HCT116 (cell line): ENCODE measurements at regions not wholly inside any gene's neighbourhood (a gene's known extent, or its start where the extent isn't known, plus 50 kb on each side); places are given as distances from the start of the nearest gene placed in this dataset.

ENCODE experiments used
- ATAC-seq: fragments of 200-7000 bp; cut with Tn5 transposase; 2 replicates; pipeline ENCODE4 v1.9.1; 2020; ENCODE audit warnings: mild to moderate bottlenecking, moderate library complexity
- BruUV-seq: library from RNA; stranded (reverse); fragments of 400-500 nt; replicated peaks from 2 replicates; lab custom pipeline; 2021; lab: Mats Ljungman, UMichigan
- CTCF ChIA-PET: fragments of 300-600 bp; sonication (Branson Sonifier 250); formaldehyde crosslinking; loops from one replicate; lab custom pipeline; 2021; ENCODE audit warnings: antibody characterized with exemption; lab: Charles Lee
- POLR2A ChIA-PET: fragments of 300-600, 350-600 bp; sonication (Branson Sonifier 250); formaldehyde crosslinking; loops from one replicate; lab custom pipeline; 2021; ENCODE audit warnings: antibody characterized with exemption; lab: Charles Lee
- RAD21 ChIA-PET, 2 experiments: fragments of 300-600 bp; sonication (Branson Sonifier 250); formaldehyde crosslinking; loops; one replicate each; lab custom pipeline; 2023; ENCODE audit warnings: low total read pairs in 2 of 2; ENCODE audit not compliant: uncharacterized antibody in 2 of 2, unreplicated experiment in 2 of 2, low non-redundant PET in 1 of 2; lab: Charles Lee
- DNase-seq: peaks from one replicate; pipeline ENCODE4 v3.0.0-alpha.2; 2010; ENCODE audit warnings: low read depth, low spot score
- H2AFZ ChIP-seq: fragments of 200-600 bp; shearing (Covaris generic), sonication (generic); 2 replicates; pipeline ENCODE4 v1.6.1; 2017; ENCODE audit warnings: low read depth, mixed run types, mixed read lengths, antibody characterized with exemption, low read length; ENCODE audit not compliant: poor library complexity, severe bottlenecking
- H3K27ac ChIP-seq: 2 replicates; pipeline ENCODE4 v1.5.1; 2012; ENCODE audit warnings: low read depth, low read length
- H3K27me3 ChIP-seq: fragments of 200-600 bp; sonication (generic); 2 replicates; pipeline ENCODE4 v1.6.1; 2016; ENCODE audit warnings: mixed run types, low read length, mixed read lengths; ENCODE audit not compliant: insufficient read depth
- H3K36me3 ChIP-seq, 2 experiments: fragments of 200-500 bp in 1 of 2; fragments of 200-600 bp in 1 of 2; sonication (Bioruptor generic) in 1 of 2; sonication (generic) in 1 of 2; 2 replicates each; pipeline versions ENCODE4 v1.5.1 to v1.6.1; 2014 to 2016; ENCODE audit warnings: low read length in 2 of 2, inconsistent platforms in 1 of 2, mixed read lengths in 1 of 2, mixed run types in 1 of 2; ENCODE audit not compliant: insufficient read depth in 2 of 2, control insufficient read depth in 1 of 2
- H3K4me1 ChIP-seq, 2 experiments: fragments of 200-600 bp in 1 of 2; sonication (generic) in 1 of 2; 2 replicates each; pipeline versions ENCODE4 v1.5.1 to v1.6.1; 2012 to 2017; ENCODE audit warnings: low read length in 2 of 2, inconsistent platforms in 1 of 2, mild to moderate bottlenecking in 1 of 2, mixed read lengths in 1 of 2, mixed run types in 1 of 2, moderate library complexity in 1 of 2; ENCODE audit not compliant: insufficient read depth in 2 of 2, control insufficient read depth in 1 of 2
- H3K4me2 ChIP-seq: fragments of 200-600 bp; sonication (generic); 2 replicates; pipeline ENCODE4 v1.6.1; 2017; ENCODE audit warnings: mixed run types, low read length, mixed read lengths
- H3K4me3 ChIP-seq, 2 experiments: fragments of 200-600 bp in 1 of 2; sonication (generic) in 1 of 2; replicated peaks in 1 of 2; 2 replicates each; pipeline ENCODE4 v1.5.1; 2011 to 2016; ENCODE audit warnings: low read length in 2 of 2, control low read depth in 1 of 2, low read depth in 1 of 2, mild to moderate bottlenecking in 1 of 2, mixed read lengths in 1 of 2, mixed run types in 1 of 2
- H3K79me2 ChIP-seq: fragments of 200-600 bp; sonication (generic); 2 replicates; pipeline ENCODE4 v1.6.1; 2017; ENCODE audit warnings: mild to moderate bottlenecking, mixed run types, low read length, moderate library complexity, mixed read lengths; ENCODE audit not compliant: insufficient read depth
- H3K9ac ChIP-seq: fragments of 200-600 bp; sonication (generic); 2 replicates; pipeline ENCODE4 v1.6.1; 2016; ENCODE audit warnings: low read length, mixed read lengths
- H3K9me2 ChIP-seq: fragments of 200-600 bp; sonication (generic), shearing (Covaris generic); 2 replicates; pipeline ENCODE4 v1.6.1; 2017; ENCODE audit warnings: mixed run types, mild to moderate bottlenecking, moderate library complexity; ENCODE audit not compliant: insufficient read depth
- H3K9me3 ChIP-seq, 2 experiments: fragments of 200-500 bp in 1 of 2; fragments of 200-600 bp in 1 of 2; sonication (Bioruptor generic) in 1 of 2; sonication (generic) in 1 of 2; 2 replicates each; pipeline ENCODE4 v1.6.1; 2014 to 2017; ENCODE audit warnings: low read length in 2 of 2, mixed read lengths in 2 of 2, inconsistent platforms in 1 of 2, low read depth in 1 of 2, mild to moderate bottlenecking in 1 of 2, mixed run types in 1 of 2, moderate library complexity in 1 of 2; ENCODE audit not compliant: control insufficient read depth in 1 of 2, insufficient read depth in 1 of 2
- H4K20me1 ChIP-seq: fragments of 200-600 bp; sonication (generic), shearing (Covaris generic); 2 replicates; pipeline ENCODE4 v1.6.1; 2017; ENCODE audit warnings: mixed run types, mild to moderate bottlenecking, moderate library complexity; ENCODE audit not compliant: insufficient read depth
- EGR1 ChIP-seq: IDR thresholded peaks from 2 replicates; pipeline ENCODE4 v1.6.1; 2012; ENCODE audit warnings: low read depth
- ELF1 ChIP-seq: IDR thresholded peaks from 2 replicates; pipeline ENCODE4 v1.6.1; 2012; ENCODE audit warnings: low read depth, borderline replicate concordance
- JUND ChIP-seq: IDR thresholded peaks from 2 replicates; pipeline ENCODE4 v1.6.1; 2012
- POLR2A ChIP-seq: IDR thresholded peaks from 2 replicates; pipeline ENCODE4 v1.7.0; 2011; ENCODE audit warnings: borderline replicate concordance; ENCODE audit not compliant: insufficient read depth, insufficient read length; ENCODE audit errors: extremely low read depth
- RAD21 ChIP-seq: IDR thresholded peaks from 2 replicates; pipeline ENCODE4 v1.6.1; 2012; ENCODE audit warnings: low read depth, mild to moderate bottlenecking
- TCF7L2 ChIP-seq: IDR thresholded peaks from 2 replicates; pipeline ENCODE4 v1.7.0; 2011; ENCODE audit warnings: borderline replicate concordance, inconsistent platforms; ENCODE audit not compliant: insufficient read depth, insufficient read length; ENCODE audit errors: extremely low read depth
- intact Hi-C: fragments of 100-400 bp; cut with micrococcal nuclease; formaldehyde crosslinking; loops from 2 replicates; pipeline ENCODE4 v1.10.0; 2022
- TF ChIP-seq, protein P1 (sequence below): IDR thresholded peaks from 2 replicates; pipeline ENCODE4 v1.6.1; 2011; ENCODE audit warnings: mild to moderate bottlenecking, low read length, moderate library complexity; ENCODE audit not compliant: insufficient replicate concordance; ENCODE audit errors: extremely low read depth
- TF ChIP-seq, protein P2 (sequence below): IDR thresholded peaks from 2 replicates; pipeline ENCODE4 v1.6.1; 2012; ENCODE audit warnings: low read depth

DNA sequence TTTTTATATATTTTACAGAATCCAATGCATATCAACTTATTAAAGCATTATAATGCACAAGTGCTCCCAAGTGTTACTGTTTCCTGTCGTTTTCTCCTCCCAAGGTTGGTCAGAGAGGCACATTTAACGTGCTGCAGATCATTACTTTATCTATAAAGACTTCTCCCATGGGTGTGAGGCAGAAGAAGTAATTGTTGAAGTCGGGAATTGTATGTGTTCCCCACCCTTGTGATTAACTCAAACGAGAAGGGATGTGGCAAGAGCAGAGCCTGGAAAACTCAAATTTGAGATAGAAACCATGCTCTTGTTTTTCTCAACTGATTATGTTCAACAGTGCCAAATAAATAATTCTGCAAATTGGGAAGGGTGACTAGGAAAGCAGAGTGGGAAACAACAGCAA lies 412.5 kb upstream of the ADAMTS5 start:
- no peak overlapping the region for H3K9ac ChIP-seq
- TF ChIP-seq, protein P1, sequence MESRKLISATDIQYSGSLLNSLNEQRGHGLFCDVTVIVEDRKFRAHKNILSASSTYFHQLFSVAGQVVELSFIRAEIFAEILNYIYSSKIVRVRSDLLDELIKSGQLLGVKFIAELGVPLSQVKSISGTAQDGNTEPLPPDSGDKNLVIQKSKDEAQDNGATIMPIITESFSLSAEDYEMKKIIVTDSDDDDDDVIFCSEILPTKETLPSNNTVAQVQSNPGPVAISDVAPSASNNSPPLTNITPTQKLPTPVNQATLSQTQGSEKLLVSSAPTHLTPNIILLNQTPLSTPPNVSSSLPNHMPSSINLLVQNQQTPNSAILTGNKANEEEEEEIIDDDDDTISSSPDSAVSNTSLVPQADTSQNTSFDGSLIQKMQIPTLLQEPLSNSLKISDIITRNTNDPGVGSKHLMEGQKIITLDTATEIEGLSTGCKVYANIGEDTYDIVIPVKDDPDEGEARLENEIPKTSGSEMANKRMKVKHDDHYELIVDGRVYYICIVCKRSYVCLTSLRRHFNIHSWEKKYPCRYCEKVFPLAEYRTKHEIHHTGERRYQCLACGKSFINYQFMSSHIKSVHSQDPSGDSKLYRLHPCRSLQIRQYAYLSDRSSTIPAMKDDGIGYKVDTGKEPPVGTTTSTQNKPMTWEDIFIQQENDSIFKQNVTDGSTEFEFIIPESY, result no peak
- TF ChIP-seq, protein P2, sequence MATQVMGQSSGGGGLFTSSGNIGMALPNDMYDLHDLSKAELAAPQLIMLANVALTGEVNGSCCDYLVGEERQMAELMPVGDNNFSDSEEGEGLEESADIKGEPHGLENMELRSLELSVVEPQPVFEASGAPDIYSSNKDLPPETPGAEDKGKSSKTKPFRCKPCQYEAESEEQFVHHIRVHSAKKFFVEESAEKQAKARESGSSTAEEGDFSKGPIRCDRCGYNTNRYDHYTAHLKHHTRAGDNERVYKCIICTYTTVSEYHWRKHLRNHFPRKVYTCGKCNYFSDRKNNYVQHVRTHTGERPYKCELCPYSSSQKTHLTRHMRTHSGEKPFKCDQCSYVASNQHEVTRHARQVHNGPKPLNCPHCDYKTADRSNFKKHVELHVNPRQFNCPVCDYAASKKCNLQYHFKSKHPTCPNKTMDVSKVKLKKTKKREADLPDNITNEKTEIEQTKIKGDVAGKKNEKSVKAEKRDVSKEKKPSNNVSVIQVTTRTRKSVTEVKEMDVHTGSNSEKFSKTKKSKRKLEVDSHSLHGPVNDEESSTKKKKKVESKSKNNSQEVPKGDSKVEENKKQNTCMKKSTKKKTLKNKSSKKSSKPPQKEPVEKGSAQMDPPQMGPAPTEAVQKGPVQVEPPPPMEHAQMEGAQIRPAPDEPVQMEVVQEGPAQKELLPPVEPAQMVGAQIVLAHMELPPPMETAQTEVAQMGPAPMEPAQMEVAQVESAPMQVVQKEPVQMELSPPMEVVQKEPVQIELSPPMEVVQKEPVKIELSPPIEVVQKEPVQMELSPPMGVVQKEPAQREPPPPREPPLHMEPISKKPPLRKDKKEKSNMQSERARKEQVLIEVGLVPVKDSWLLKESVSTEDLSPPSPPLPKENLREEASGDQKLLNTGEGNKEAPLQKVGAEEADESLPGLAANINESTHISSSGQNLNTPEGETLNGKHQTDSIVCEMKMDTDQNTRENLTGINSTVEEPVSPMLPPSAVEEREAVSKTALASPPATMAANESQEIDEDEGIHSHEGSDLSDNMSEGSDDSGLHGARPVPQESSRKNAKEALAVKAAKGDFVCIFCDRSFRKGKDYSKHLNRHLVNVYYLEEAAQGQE, result no peak
- TF ChIP-seq ELF1 (no peak), EGR1 (no peak), RAD21 (no peak), POLR2A (no peak), TCF7L2 (no peak), JUND (no peak)
- no peak overlapping the region for H3K27ac ChIP-seq
- no peak overlapping the region for H2AFZ ChIP-seq
- ATAC-seq, result no peak
- H3K27me3 ChIP-seq, result no peaks in the 10 kb centered on the region
- no TSS peak for BruUV-seq
- ChIA-PET CTCF (no interaction called here), RAD21 (no interaction called here), POLR2A (no interaction called here)
- intact Hi-C loops, result no loop called here
- no peak overlapping the region for H3K4me3 ChIP-seq
- no peaks in the 10 kb centered on the region for H3K9me2 ChIP-seq
- DNase-seq, result no peak
- H4K20me1 ChIP-seq, result no peaks in the 10 kb centered on the region
- no peaks in the 10 kb centered on the region for H3K4me1 ChIP-seq
- H3K36me3 ChIP-seq, result no peaks in the 10 kb centered on the region
- H3K79me2 ChIP-seq, result no peaks in the 10 kb centered on the region
- H3K9me3 ChIP-seq, result peaks cover 23 to 29% of the 10 kb centered on the region in 2 experiments; a peak in 3 of 4 replicates
- no peak overlapping the region for H3K4me2 ChIP-seq
